ENCODE measurements at regions not wholly inside any gene's neighbourhood (a gene's known extent, or its start where the extent isn't known, plus 50 kb on each side); places are given as distances from the start of the nearest gene placed in this dataset.
"Not testable (repeated sequence)": the region's sequence is repeated elsewhere in the genome, so short reads cannot be mapped to it uniquely, and the experiment has no call there.

DNA sequence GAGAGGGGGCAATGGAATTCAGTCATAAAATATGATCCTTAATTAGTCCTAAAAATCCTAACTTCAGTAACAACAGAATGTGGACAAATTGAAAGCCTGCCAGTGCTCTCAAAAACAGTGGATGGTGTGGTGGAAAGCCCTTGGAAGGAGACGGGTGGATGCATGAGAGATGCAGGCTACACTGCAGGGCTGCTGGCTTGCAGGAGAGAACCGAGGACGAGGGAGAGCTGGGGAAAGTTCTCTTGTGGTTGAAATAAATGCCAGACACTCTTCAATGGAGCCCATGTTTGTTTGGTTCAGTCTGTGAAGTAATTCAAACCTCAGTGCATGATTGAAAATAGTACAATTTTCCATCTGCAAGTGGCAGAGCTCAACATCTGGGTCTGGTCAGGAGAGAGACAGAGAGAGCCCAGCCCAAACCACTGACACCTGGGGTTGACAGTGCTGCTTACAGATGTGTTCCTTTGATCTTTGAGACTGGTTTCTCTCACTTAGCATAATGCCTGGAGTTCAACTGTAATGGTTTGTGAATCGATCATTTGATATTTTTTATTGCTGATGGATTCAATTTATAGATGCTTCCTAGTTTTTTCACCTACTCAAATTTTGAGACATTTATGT, 544.9 kb downstream of the GOLGA6L6 start:
- H3K4me3 Mint-ChIP-seq (ENCODE audit: low read depth, unreplicated experiment); H3K9me3 Mint-ChIP-seq (ENCODE audit: low read depth, unreplicated experiment); H3K27me3 Mint-ChIP-seq (ENCODE audit: unreplicated experiment); CTCF ChIA-PET; BruUV-seq (replicated peaks); intact Hi-C loops (cut with micrococcal nuclease; ENCODE audit: unreplicated experiment); DNase-seq; H3K4me1 Mint-ChIP-seq (ENCODE audit: low read depth, unreplicated experiment); H3K36me3 Mint-ChIP-seq (ENCODE audit: insufficient read depth, unreplicated experiment); H3K27ac Mint-ChIP-seq (ENCODE audit: unreplicated experiment): not testable (repeated sequence)

DNA sequence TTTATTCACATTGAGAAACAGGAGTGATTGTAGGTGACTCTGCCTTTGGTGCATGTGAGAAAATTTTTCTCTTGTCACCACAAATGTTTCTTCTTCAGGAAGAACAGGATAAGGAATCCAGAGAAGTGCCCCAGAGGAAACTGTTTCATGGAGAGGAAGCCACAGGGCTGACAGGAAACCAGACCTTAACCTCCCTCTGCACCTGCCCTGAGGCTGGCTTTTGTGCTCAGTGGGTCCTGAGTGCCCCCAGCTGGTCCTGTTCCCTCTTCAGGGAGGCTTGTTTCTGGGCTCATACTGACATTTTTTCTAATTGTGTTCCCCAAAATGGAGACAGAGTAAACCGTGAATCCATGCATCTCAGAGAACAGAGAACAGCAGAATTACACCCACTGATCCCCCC, 546.3 kb downstream of the GOLGA6L6 start:
- CTCF ChIA-PET; H3K4me1 Mint-ChIP-seq (ENCODE audit: low read depth, unreplicated experiment); H3K9me3 Mint-ChIP-seq (ENCODE audit: low read depth, unreplicated experiment); intact Hi-C loops (cut with micrococcal nuclease; ENCODE audit: unreplicated experiment); H3K4me3 Mint-ChIP-seq (ENCODE audit: low read depth, unreplicated experiment); H3K27me3 Mint-ChIP-seq (ENCODE audit: unreplicated experiment); DNase-seq; H3K27ac Mint-ChIP-seq (ENCODE audit: unreplicated experiment); H3K36me3 Mint-ChIP-seq (ENCODE audit: insufficient read depth, unreplicated experiment); BruUV-seq (replicated peaks): not testable (repeated sequence)

DNA sequence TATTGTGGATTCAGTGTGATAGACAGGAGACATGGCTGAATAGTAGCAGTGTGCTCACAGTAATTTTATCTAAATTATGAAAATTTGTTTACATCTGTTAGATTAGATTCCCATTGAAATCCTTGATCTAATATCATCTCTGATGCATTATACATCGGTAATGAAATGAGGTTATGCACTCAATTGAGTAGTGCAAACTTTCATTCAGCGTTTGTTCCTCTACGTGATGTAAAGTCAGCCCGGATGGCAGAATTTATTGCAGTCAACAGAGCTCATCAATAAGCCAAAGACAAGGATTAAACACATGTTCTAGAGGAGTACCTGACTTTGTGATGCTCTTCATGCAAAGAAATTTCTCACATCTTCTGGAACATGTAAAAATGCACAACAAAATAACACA, 549.2 kb downstream of the GOLGA6L6 start:
- intact Hi-C loops (cut with micrococcal nuclease; ENCODE audit: unreplicated experiment): no loop called here
- Mint-ChIP-seq H3K27ac (ENCODE audit: unreplicated experiment) (no peak overlapping the region), H3K27me3 (ENCODE audit: unreplicated experiment) (no peaks in the 10 kb centered on the region), H3K9me3 (ENCODE audit: low read depth, unreplicated experiment) (no peaks in the 10 kb centered on the region), H3K4me3 (ENCODE audit: low read depth, unreplicated experiment) (no peak overlapping the region), H3K36me3 (ENCODE audit: insufficient read depth, unreplicated experiment) (no peaks in the 10 kb centered on the region), H3K4me1 (ENCODE audit: low read depth, unreplicated experiment) (no peaks in the 10 kb centered on the region)
- CTCF ChIA-PET: no interaction called here
- DNase-seq: no peak
- BruUV-seq (replicated peaks): no TSS peak
- TF ChIP-seq, protein P1, sequence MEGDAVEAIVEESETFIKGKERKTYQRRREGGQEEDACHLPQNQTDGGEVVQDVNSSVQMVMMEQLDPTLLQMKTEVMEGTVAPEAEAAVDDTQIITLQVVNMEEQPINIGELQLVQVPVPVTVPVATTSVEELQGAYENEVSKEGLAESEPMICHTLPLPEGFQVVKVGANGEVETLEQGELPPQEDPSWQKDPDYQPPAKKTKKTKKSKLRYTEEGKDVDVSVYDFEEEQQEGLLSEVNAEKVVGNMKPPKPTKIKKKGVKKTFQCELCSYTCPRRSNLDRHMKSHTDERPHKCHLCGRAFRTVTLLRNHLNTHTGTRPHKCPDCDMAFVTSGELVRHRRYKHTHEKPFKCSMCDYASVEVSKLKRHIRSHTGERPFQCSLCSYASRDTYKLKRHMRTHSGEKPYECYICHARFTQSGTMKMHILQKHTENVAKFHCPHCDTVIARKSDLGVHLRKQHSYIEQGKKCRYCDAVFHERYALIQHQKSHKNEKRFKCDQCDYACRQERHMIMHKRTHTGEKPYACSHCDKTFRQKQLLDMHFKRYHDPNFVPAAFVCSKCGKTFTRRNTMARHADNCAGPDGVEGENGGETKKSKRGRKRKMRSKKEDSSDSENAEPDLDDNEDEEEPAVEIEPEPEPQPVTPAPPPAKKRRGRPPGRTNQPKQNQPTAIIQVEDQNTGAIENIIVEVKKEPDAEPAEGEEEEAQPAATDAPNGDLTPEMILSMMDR (IDR thresholded peaks at IDR 0.05; ENCODE audit: unreplicated experiment): no peak

DNA sequence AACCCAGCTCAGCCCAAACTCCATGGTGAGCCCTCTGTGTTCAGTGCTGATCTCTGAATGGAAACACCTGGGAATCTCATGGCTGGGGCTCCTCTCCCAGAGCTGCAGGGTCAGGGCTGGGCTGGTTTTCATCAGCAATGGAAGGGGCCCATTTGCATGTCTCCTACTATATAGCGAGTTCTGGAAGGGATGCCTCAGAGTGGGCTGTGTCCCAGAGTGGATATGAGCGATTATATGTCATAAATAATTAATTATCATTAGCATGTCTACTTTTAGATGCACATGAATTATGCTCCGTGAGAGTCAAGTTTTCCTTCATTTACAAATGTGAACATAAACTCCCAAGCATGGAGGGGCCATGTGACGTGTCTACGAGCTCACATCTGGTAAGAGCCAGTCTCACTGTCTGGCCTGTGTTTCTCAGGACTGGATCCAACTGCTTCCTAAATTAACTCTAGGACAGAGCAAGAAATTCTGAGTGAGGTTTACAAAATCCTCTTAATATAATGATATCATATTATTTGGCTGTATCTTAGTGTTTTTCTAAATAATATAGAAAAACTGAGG, 553.4 kb downstream of the GOLGA6L6 start:
- Mint-ChIP-seq H3K27me3 (ENCODE audit: unreplicated experiment) (no peaks in the 10 kb centered on the region), H3K4me1 (ENCODE audit: low read depth, unreplicated experiment) (no peaks in the 10 kb centered on the region), H3K27ac (ENCODE audit: unreplicated experiment) (no peak overlapping the region), H3K4me3 (ENCODE audit: low read depth, unreplicated experiment) (no peak overlapping the region), H3K36me3 (ENCODE audit: insufficient read depth, unreplicated experiment) (no peaks in the 10 kb centered on the region), H3K9me3 (ENCODE audit: low read depth, unreplicated experiment) (no peaks in the 10 kb centered on the region)
- CTCF ChIA-PET: no interaction called here
- intact Hi-C loops (cut with micrococcal nuclease; ENCODE audit: unreplicated experiment): no loop called here
- no peak for DNase-seq
- BruUV-seq (replicated peaks): no TSS peak
- TF ChIP-seq, protein P1 (IDR thresholded peaks at IDR 0.05; ENCODE audit: unreplicated experiment): no peak

DNA sequence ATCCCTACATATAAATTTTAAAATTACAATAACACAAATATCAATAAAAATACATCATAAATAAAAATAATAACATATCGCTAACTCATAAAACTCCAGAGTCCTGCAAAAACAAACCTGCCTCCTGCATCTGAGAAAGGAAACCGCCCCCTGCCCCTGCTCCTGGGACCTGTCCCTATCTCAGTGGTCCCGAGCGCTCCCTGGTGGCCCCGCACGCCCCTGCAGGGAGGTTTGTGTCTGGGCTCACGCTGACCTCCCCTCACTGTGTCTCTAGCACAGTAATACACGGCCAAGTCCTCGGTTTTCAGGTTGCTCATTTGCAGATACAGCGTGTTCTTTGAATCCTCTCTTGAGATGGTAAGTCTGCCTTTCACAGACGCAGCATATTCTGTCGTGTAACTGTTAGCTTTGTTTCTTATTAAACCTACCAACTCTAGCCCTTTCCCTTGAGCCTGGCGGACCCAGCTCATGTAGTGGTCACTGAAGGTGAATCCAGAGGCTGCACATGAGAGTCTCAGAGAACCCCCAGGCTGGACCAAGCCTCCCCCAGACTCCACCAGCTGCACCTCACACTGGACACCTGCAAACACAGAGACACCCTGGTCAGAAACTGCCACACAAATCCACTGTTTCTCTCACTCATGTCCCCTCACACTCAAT, 554.1 kb downstream of the GOLGA6L6 start:
- CTCF ChIA-PET: no interaction called here
- H3K36me3 Mint-ChIP-seq (ENCODE audit: insufficient read depth, unreplicated experiment): no peaks in the 10 kb centered on the region
- TF ChIP-seq, protein P1 (IDR thresholded peaks at IDR 0.05; ENCODE audit: unreplicated experiment): no peak
- no peaks in the 10 kb centered on the region for H3K4me1 Mint-ChIP-seq (ENCODE audit: low read depth, unreplicated experiment)
- no peak overlapping the region for H3K27ac Mint-ChIP-seq (ENCODE audit: unreplicated experiment)
- H3K4me3 Mint-ChIP-seq (ENCODE audit: low read depth, unreplicated experiment): no peak overlapping the region
- no peaks in the 10 kb centered on the region for H3K27me3 Mint-ChIP-seq (ENCODE audit: unreplicated experiment)
- no peak for DNase-seq
- intact Hi-C loops (cut with micrococcal nuclease; ENCODE audit: unreplicated experiment): no loop called here
- H3K9me3 Mint-ChIP-seq (ENCODE audit: low read depth, unreplicated experiment): no peaks in the 10 kb centered on the region
- no TSS peak for BruUV-seq (replicated peaks)
